Smooth muscle cell (in vitro differentiated cells): ENCODE measurements at regions not wholly inside any gene's neighbourhood (a gene's known extent, or its start where the extent isn't known, plus 50 kb on each side); places are given as distances from the start of the nearest gene placed in this dataset.

Experiments
- DNase-seq: peaks from one replicate; lab custom pipeline; 2025; ENCODE audit not compliant: unreplicated experiment; lab: John Stamatoyannopoulos, UW
- H2AFZ ChIP-seq: fragments of 200-600 bp; sonication (generic); 2 replicates; pipeline ENCODE4 v1.6.0; 2016; ENCODE audit warnings: antibody characterized with exemption, low read depth, mild to moderate bottlenecking
- H3F3A ChIP-seq: fragments of 200-600 bp; sonication (generic); 2 replicates; pipeline ENCODE4 v1.6.0; 2017; ENCODE audit warnings: antibody characterized with exemption, low read depth
- H3K27ac ChIP-seq: fragments of 200-600 bp; sonication (generic); 2 replicates; pipeline ENCODE4 v1.5.1; 2016; ENCODE audit warnings: low read depth, mild to moderate bottlenecking
- H3K27me3 ChIP-seq: fragments of 200-600 bp; sonication (generic); 2 replicates; pipeline ENCODE4 v1.6.1; 2016; ENCODE audit warnings: low read depth, mild to moderate bottlenecking
- H3K36me3 ChIP-seq: fragments of 200-600 bp; sonication (generic); 2 replicates; pipeline ENCODE4 v1.5.1; 2016; ENCODE audit warnings: low read depth
- H3K4me1 ChIP-seq: fragments of 200-600 bp; sonication (generic); 2 replicates; pipeline ENCODE4 v1.5.1; 2016; ENCODE audit warnings: low read depth
- H3K4me2 ChIP-seq: fragments of 200-600 bp; sonication (generic); 2 replicates; pipeline ENCODE4 v1.6.0; 2016; ENCODE audit warnings: mild to moderate bottlenecking
- H3K4me3 ChIP-seq: fragments of 200-600 bp; sonication (generic); 2 replicates; pipeline ENCODE4 v1.5.1; 2016; ENCODE audit warnings: mild to moderate bottlenecking
- H3K79me2 ChIP-seq: fragments of 200-600 bp; sonication (generic); 2 replicates; pipeline ENCODE4 v1.6.0; 2016; ENCODE audit warnings: low read depth, mild to moderate bottlenecking
- H3K9ac ChIP-seq: fragments of 200-600 bp; sonication (generic); 2 replicates; pipeline ENCODE4 v1.6.0; 2016; ENCODE audit warnings: low read depth
- H3K9me3 ChIP-seq: fragments of 200-600 bp; sonication (generic); replicated peaks from 2 replicates; pipeline ENCODE4 v1.5.1; 2016; ENCODE audit warnings: low read depth
- H4K20me1 ChIP-seq: fragments of 200-600 bp; sonication (generic); 2 replicates; pipeline ENCODE4 v1.6.0; 2016; ENCODE audit warnings: low read depth
- WGBS: methylation state at CpG from one replicate; pipeline ENCODE4 v1.1.7; 2016; ENCODE audit warnings: low lambda C conversion rate; 5-methylcytosine and 5-hydroxymethylcytosine counted together
- TF ChIP-seq, protein P1 (sequence below): fragments of 200-600 bp; sonication (generic); IDR thresholded peaks from 2 replicates; pipeline ENCODE4 v1.5.1; 2017; ENCODE audit warnings: borderline replicate concordance, mild to moderate bottlenecking, antibody characterized with exemption; ENCODE audit not compliant: insufficient read depth, poor library complexity, severe bottlenecking

DNA sequence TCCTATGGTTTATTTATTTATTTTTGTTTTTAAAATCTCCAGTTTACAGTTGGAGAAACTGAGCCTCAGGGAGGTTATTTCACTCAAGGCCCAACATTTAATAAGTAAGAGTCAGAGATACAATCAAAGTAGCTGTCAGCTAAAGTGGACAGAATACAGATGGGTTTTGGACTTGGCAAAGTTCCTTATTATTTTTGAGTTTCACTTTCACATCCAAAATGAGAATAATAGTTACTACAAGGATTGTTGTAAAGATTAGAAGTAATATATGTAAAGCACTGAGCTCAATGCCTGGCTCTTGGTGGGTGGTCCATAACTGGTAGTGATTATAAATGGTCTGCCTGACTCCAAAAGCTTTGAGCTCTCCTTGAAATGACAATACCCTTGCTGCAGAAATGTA is 87.5 kb upstream of the SESN3 start:
- Histone ChIP-seq H3K27ac (no peak overlapping the region), H3K9me3 (no peaks in the 10 kb centered on the region), H3K79me2 (no peaks in the 10 kb centered on the region), H3K4me1 (peaks cover 9% of the 10 kb centered on the region), H3K36me3 (no peaks in the 10 kb centered on the region), H3F3A (no peaks in the 10 kb centered on the region), H3K4me2 (no peak overlapping the region), H4K20me1 (no peaks in the 10 kb centered on the region), H3K4me3 (no peak overlapping the region), H3K27me3 (no peaks in the 10 kb centered on the region), H2AFZ (no peak overlapping the region), H3K9ac (no peak overlapping the region)
- TF ChIP-seq, protein P1, sequence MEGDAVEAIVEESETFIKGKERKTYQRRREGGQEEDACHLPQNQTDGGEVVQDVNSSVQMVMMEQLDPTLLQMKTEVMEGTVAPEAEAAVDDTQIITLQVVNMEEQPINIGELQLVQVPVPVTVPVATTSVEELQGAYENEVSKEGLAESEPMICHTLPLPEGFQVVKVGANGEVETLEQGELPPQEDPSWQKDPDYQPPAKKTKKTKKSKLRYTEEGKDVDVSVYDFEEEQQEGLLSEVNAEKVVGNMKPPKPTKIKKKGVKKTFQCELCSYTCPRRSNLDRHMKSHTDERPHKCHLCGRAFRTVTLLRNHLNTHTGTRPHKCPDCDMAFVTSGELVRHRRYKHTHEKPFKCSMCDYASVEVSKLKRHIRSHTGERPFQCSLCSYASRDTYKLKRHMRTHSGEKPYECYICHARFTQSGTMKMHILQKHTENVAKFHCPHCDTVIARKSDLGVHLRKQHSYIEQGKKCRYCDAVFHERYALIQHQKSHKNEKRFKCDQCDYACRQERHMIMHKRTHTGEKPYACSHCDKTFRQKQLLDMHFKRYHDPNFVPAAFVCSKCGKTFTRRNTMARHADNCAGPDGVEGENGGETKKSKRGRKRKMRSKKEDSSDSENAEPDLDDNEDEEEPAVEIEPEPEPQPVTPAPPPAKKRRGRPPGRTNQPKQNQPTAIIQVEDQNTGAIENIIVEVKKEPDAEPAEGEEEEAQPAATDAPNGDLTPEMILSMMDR = no peak
- no peak for DNase-seq

GRCh38 chr11:95308512-95309035 is 77.6 kb upstream of the SESN3 start:
- H3K79me2 ChIP-seq = no peaks in the 10 kb centered on the region
- 86% methylated on average over 2 of the region's 2 CpGs for WGBS
- no peaks in the 10 kb centered on the region for H3K9me3 ChIP-seq
- H3K4me1 ChIP-seq = no peaks in the 10 kb centered on the region
- no peak overlapping the region for H3K9ac ChIP-seq
- peaks cover 7% of the 10 kb centered on the region for H3F3A ChIP-seq
- H3K27me3 ChIP-seq = no peaks in the 10 kb centered on the region
- no peak overlapping the region for H3K4me3 ChIP-seq
- no peaks in the 10 kb centered on the region for H3K36me3 ChIP-seq
- H3K27ac ChIP-seq = no peak overlapping the region
- TF ChIP-seq, protein P1 = no peak
- no peak overlapping the region for H2AFZ ChIP-seq
- no peaks in the 10 kb centered on the region for H4K20me1 ChIP-seq
- DNase-seq = no peak
- no peak overlapping the region for H3K4me2 ChIP-seq

DNA sequence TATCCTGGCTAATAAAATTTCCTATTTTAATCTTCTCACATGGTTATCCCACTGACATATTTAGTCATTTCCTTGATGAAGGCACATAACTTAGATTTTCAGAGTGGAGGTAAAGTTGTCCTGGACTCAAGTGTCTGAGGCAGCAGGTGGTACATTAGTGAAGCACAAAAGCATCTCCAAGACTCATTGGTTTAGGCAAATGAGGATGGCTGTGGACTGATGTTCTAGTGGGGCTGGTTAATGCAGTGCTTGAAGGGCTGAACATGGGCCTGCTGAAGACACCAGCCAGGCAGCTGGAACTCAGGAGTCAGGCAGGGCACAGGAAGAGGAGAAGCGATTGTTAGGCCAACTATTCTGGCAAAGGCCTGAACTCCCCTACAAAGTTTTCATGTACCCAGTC is 76.3 kb upstream of the SESN3 start:
- Histone ChIP-seq H3K4me3 (no peak overlapping the region), H2AFZ (no peak overlapping the region), H3K4me1 (no peaks in the 10 kb centered on the region), H3K27me3 (no peaks in the 10 kb centered on the region), H3K36me3 (no peaks in the 10 kb centered on the region), H3K27ac (no peak overlapping the region), H4K20me1 (no peaks in the 10 kb centered on the region), H3F3A (peaks cover 7% of the 10 kb centered on the region), H3K9me3 (no peaks in the 10 kb centered on the region), H3K9ac (no peak overlapping the region), H3K79me2 (no peaks in the 10 kb centered on the region), H3K4me2 (no peak overlapping the region)
- no peak for DNase-seq
- 93% methylated on average over 1 of the region's 1 CpG for WGBS
- TF ChIP-seq, protein P1 = no peak

DNA sequence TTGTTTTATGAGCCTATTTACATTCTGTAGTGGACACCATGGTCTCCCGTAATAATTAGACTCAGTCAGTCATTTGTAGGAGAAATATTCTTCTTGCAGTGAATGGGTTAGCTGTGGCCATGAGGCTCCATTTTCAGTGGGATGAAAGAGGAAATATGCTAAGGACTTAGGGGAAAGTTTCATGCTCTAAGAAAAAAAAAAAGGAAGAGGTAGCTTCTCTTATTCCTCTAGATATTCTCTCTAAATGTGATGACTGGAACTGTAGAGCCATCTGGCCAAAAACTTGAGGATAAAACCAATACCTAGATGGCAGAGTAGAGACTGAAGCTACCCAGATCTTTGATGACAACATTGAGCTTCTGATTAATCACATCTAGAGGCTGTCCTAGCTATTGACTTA is 75.8 kb upstream of the SESN3 start:
- no peak for DNase-seq
- TF ChIP-seq, protein P1 = no peak

More for the DNA sequence above, 75.8 kb upstream of the SESN3 start:
- no peaks in the 10 kb centered on the region for H3K9me3 ChIP-seq
- H3K27ac ChIP-seq = no peak overlapping the region
- no peaks in the 10 kb centered on the region for H3K27me3 ChIP-seq
- no peak overlapping the region for H3K4me3 ChIP-seq
- no peaks in the 10 kb centered on the region for H4K20me1 ChIP-seq
- no peaks in the 10 kb centered on the region for H3K79me2 ChIP-seq
- peaks cover 7% of the 10 kb centered on the region for H3F3A ChIP-seq
- H3K36me3 ChIP-seq = no peaks in the 10 kb centered on the region
- H3K9ac ChIP-seq = no peak overlapping the region
- WGBS = 91% methylated on average over 1 of the region's 1 CpG
- no peak overlapping the region for H3K4me2 ChIP-seq
- H3K4me1 ChIP-seq = no peaks in the 10 kb centered on the region
- H2AFZ ChIP-seq = no peak overlapping the region
